Fibroblast of lung (primary cell): ENCODE measurements at regions not wholly inside any gene's neighbourhood (a gene's known extent, or its start where the extent isn't known, plus 50 kb on each side); places are given as distances from the start of the nearest gene placed in this dataset.

Experiments
- DNase-seq, 2 donors: peaks; one replicate each; pipeline versions ENCODE4 v3.0.0 to v3.0.0-alpha.2; 2010; ENCODE audit warnings: low read depth in 2 of 2
- H2AFZ ChIP-seq: 2 replicates; pipeline ENCODE4 v1.5.1; 2012; ENCODE audit warnings: low read length, control low read depth, inconsistent platforms
- H3K27ac ChIP-seq: 2 replicates; pipeline ENCODE4 v1.5.1; 2011; ENCODE audit warnings: low read length, control low read depth; ENCODE audit not compliant: insufficient read depth
- H3K27me3 ChIP-seq: 2 replicates; pipeline ENCODE4 v1.5.1; 2011; ENCODE audit warnings: mild to moderate bottlenecking, low read length; ENCODE audit not compliant: control insufficient read depth, insufficient read depth
- H3K36me3 ChIP-seq: 2 replicates; pipeline ENCODE4 v1.5.1; 2011; ENCODE audit warnings: low read length; ENCODE audit not compliant: control insufficient read depth, insufficient read depth
- H3K4me1 ChIP-seq: 2 replicates; pipeline ENCODE4 v1.5.1; 2011; ENCODE audit warnings: low read length; ENCODE audit not compliant: control insufficient read depth, insufficient read depth; ENCODE audit errors: extremely low read depth
- H3K4me2 ChIP-seq: 2 replicates; pipeline ENCODE4 v1.5.1; 2011; ENCODE audit warnings: low read length, control low read depth; ENCODE audit not compliant: insufficient read depth; ENCODE audit errors: extremely low read depth
- H3K4me3 ChIP-seq, 4 experiments: fragments of 200-600 bp in 1 of 4; sonication (generic) in 1 of 4; replicated peaks in 1 of 4; 2 replicates each; pipeline ENCODE4 v1.5.1; 2011 to 2016; ENCODE audit warnings: low read length in 4 of 4, low read depth in 3 of 4, mild to moderate bottlenecking in 3 of 4, control low read depth in 2 of 4, inconsistent platforms in 1 of 4, mixed read lengths in 1 of 4; ENCODE audit not compliant: insufficient read depth in 1 of 4; ENCODE audit errors: control extremely low read depth in 1 of 4
- H3K79me2 ChIP-seq: 2 replicates; pipeline ENCODE4 v1.5.1; 2012; ENCODE audit warnings: mild to moderate bottlenecking, low read length, inconsistent platforms; ENCODE audit not compliant: control insufficient read depth, insufficient read depth
- H3K9ac ChIP-seq: 2 replicates; pipeline ENCODE4 v1.5.1; 2011; ENCODE audit warnings: mild to moderate bottlenecking, low read length, control low read depth; ENCODE audit not compliant: insufficient read depth
- H3K9me3 ChIP-seq: 2 replicates; pipeline ENCODE4 v1.5.1; 2012; ENCODE audit warnings: low read depth, low read length; ENCODE audit not compliant: control insufficient read depth, insufficient read depth
- H4K20me1 ChIP-seq: 2 replicates; pipeline ENCODE4 v1.5.1; 2011; ENCODE audit warnings: low read length; ENCODE audit not compliant: control insufficient read depth, insufficient read depth; ENCODE audit errors: extremely low read depth
- EZH2 ChIP-seq: IDR thresholded peaks from 2 replicates; pipeline ENCODE4 v1.5.1; 2012; ENCODE audit warnings: low read length, control low read depth, mild to moderate bottlenecking; ENCODE audit errors: missing control alignments
- TF ChIP-seq, protein P1 (sequence below), 2 donors: IDR thresholded peaks in 1 of 2; conservative IDR thresholded peaks in 1 of 2; 1 replicate in 1 of 2; 2 replicates in 1 of 2; pipeline ENCODE4 v1.5.1; 2011 to 2012; ENCODE audit warnings: low read length in 2 of 2, control low read depth in 1 of 2, inconsistent platforms in 1 of 2, low read depth in 1 of 2, mild to moderate bottlenecking in 1 of 2

DNA sequence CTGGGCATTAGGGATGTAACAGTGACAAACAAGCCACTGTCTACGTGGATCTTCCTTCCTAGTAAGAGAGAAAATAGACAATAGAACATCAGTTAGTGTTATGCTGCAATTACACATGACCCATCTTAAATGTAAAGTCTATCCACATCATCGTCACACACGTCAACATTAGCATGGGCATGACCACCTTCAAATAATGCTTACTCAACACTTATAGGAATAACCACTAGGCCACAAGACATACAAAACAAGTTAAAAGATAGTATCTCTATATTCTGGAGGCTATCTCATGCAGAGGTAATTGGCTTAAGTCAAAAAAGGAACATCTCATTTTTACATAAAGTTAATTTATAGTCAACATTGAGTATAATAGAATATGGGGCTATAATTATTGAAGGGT, 156.5 kb downstream of the MOXD1 start:
- H4K20me1 ChIP-seq = no peaks in the 10 kb centered on the region
- H3K4me2 ChIP-seq = no peak overlapping the region
- no peak for DNase-seq
- H3K4me3 ChIP-seq = no peak overlapping the region
- no peaks in the 10 kb centered on the region for H3K36me3 ChIP-seq
- H3K9me3 ChIP-seq = no peaks in the 10 kb centered on the region
- H3K27me3 ChIP-seq = no peaks in the 10 kb centered on the region
- no peak overlapping the region for H2AFZ ChIP-seq
- no peak for TF ChIP-seq EZH2
- TF ChIP-seq, protein P1, sequence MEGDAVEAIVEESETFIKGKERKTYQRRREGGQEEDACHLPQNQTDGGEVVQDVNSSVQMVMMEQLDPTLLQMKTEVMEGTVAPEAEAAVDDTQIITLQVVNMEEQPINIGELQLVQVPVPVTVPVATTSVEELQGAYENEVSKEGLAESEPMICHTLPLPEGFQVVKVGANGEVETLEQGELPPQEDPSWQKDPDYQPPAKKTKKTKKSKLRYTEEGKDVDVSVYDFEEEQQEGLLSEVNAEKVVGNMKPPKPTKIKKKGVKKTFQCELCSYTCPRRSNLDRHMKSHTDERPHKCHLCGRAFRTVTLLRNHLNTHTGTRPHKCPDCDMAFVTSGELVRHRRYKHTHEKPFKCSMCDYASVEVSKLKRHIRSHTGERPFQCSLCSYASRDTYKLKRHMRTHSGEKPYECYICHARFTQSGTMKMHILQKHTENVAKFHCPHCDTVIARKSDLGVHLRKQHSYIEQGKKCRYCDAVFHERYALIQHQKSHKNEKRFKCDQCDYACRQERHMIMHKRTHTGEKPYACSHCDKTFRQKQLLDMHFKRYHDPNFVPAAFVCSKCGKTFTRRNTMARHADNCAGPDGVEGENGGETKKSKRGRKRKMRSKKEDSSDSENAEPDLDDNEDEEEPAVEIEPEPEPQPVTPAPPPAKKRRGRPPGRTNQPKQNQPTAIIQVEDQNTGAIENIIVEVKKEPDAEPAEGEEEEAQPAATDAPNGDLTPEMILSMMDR (conservative IDR thresholded peaks at IDR 0.05 in 1 of 2, IDR thresholded peaks at IDR 0.05 in 1 of 2; ENCODE audit: low read depth in 1 of 2, low read length in 2 of 2) = no peak
- H3K27ac ChIP-seq = no peak overlapping the region
- no peak overlapping the region for H3K9ac ChIP-seq
- H3K4me1 ChIP-seq = peaks cover 7% of the 10 kb centered on the region
- no peaks in the 10 kb centered on the region for H3K79me2 ChIP-seq

DNA sequence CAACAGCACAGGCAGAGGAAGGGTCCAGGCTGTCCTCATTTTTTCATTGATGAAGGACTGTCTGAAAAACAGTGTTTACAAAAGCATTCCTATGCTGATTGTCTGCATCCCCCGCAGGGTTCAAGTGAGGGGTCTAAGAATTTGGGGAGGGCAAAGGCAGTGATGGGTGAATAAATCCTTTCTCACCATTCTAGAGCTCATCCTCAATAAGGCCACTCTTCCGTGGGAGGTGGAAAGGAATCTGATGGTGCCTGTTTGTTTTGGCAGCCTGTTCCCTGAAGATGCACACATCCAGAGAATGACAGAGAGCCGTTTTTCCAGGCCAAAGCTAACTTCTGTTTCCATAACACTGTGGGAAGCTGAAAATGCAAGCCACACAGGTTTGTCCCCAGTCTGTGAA, 164.5 kb downstream of the MOXD1 start:
- TF ChIP-seq, protein P1 (conservative IDR thresholded peaks at IDR 0.05 in 1 of 2, IDR thresholded peaks at IDR 0.05 in 1 of 2; ENCODE audit: low read depth in 1 of 2, low read length in 2 of 2) = no peak
- TF ChIP-seq EZH2 = no peak
- H3K27ac ChIP-seq = no peak overlapping the region
- H3K4me3 ChIP-seq = no peak overlapping the region
- no peak overlapping the region for H3K9ac ChIP-seq
- H3K79me2 ChIP-seq = no peaks in the 10 kb centered on the region
- peak in 1 of 2 donors; percentile 62 for DNase-seq
- H3K27me3 ChIP-seq = no peaks in the 10 kb centered on the region
- no peak overlapping the region for H3K4me2 ChIP-seq
- H3K9me3 ChIP-seq = no peaks in the 10 kb centered on the region
- no peaks in the 10 kb centered on the region for H4K20me1 ChIP-seq
- peaks cover 9% of the 10 kb centered on the region for H3K4me1 ChIP-seq
- H2AFZ ChIP-seq = no peak overlapping the region
- no peaks in the 10 kb centered on the region for H3K36me3 ChIP-seq

GRCh38 chr6:132236281-132236680, 165.0 kb downstream of the MOXD1 start:
- H2AFZ ChIP-seq = no peak overlapping the region
- H4K20me1 ChIP-seq = no peaks in the 10 kb centered on the region
- H3K9me3 ChIP-seq = no peaks in the 10 kb centered on the region
- H3K4me2 ChIP-seq = no peak overlapping the region
- no peak overlapping the region for H3K9ac ChIP-seq
- no peak overlapping the region for H3K27ac ChIP-seq
- no peaks in the 10 kb centered on the region for H3K79me2 ChIP-seq
- no peak overlapping the region for H3K4me3 ChIP-seq
- no peaks in the 10 kb centered on the region for H3K27me3 ChIP-seq
- no peaks in the 10 kb centered on the region for H3K36me3 ChIP-seq
- peaks cover 9% of the 10 kb centered on the region for H3K4me1 ChIP-seq
- no peak for TF ChIP-seq EZH2
- TF ChIP-seq, protein P1 (conservative IDR thresholded peaks at IDR 0.05 in 1 of 2, IDR thresholded peaks at IDR 0.05 in 1 of 2; ENCODE audit: low read depth in 1 of 2, low read length in 2 of 2) = no peak
- DNase-seq = peak in 1 of 2 donors; percentile 66
